Panc1 (cell line): ENCODE measurements at regions not wholly inside any gene's neighbourhood (a gene's known extent, or its start where the extent isn't known, plus 50 kb on each side); places are given as distances from the start of the nearest gene placed in this dataset.

Source experiments
- ATAC-seq: fragments of 200-7000 bp; cut with Tn5 transposase; 2 replicates; pipeline ENCODE4 v1.9.1; 2020; ENCODE audit warnings: mild to moderate bottlenecking, moderate library complexity
- BruUV-seq: library from RNA; stranded (reverse); fragments of 400-500 nt; replicated peaks from 2 replicates; lab custom pipeline; 2021; lab: Mats Ljungman, UMichigan
- CTCF ChIA-PET: fragments of 300-600 bp; sonication (Branson Sonifier 250); formaldehyde crosslinking; loops from one replicate; lab custom pipeline; 2022; ENCODE audit warnings: antibody characterized with exemption; lab: Charles Lee
- POLR2A ChIA-PET: fragments of 300-600 bp; sonication (Branson Sonifier 250); formaldehyde crosslinking; loops from one replicate; lab custom pipeline; 2022; ENCODE audit warnings: antibody characterized with exemption; lab: Charles Lee
- DNase-seq: peaks from one replicate; pipeline ENCODE4 v3.0.0-alpha.2; 2010; ENCODE audit warnings: low read depth, low spot score
- H3K27ac ChIP-seq: 2 replicates; pipeline ENCODE4 v1.5.1; 2011; ENCODE audit warnings: mild to moderate bottlenecking, low read length, inconsistent platforms
- H3K27me3 ChIP-seq: fragments of 200-500 bp; sonication (Bioruptor generic); 2 replicates; pipeline ENCODE4 v1.6.0; 2014; ENCODE audit warnings: low read length, inconsistent platforms; ENCODE audit not compliant: control insufficient read depth, insufficient read depth
- H3K36me3 ChIP-seq: fragments of 200-500 bp; sonication (Bioruptor generic); 2 replicates; pipeline ENCODE4 v1.5.1; 2014; ENCODE audit warnings: inconsistent platforms, mild to moderate bottlenecking, low read length, moderate library complexity; ENCODE audit not compliant: control insufficient read depth, insufficient read depth
- H3K4me1 ChIP-seq: 2 replicates; pipeline ENCODE4 v1.5.1; 2011; ENCODE audit warnings: inconsistent platforms, mild to moderate bottlenecking, low read length, moderate library complexity; ENCODE audit not compliant: control insufficient read depth, insufficient read depth
- H3K4me3 ChIP-seq, 2 experiments: 2 replicates each; pipeline ENCODE4 v1.5.1; 2011 to 2012; ENCODE audit warnings: low read depth in 2 of 2, low read length in 2 of 2, mild to moderate bottlenecking in 2 of 2, inconsistent platforms in 1 of 2, moderate library complexity in 1 of 2
- H3K9me3 ChIP-seq: fragments of 200-500 bp; sonication (Bioruptor generic); 2 replicates; pipeline ENCODE4 v1.5.1; 2014; ENCODE audit warnings: low read depth, mild to moderate bottlenecking, inconsistent platforms, low read length, moderate library complexity; ENCODE audit not compliant: control insufficient read depth, insufficient read depth
- POLR2AphosphoS5 ChIP-seq: IDR thresholded peaks from 2 replicates; pipeline ENCODE4 v1.6.1; 2012; ENCODE audit warnings: mild to moderate bottlenecking, low read depth, low read length, moderate library complexity
- SIN3A ChIP-seq: IDR thresholded peaks from 2 replicates; pipeline ENCODE4 v1.6.1; 2012; ENCODE audit warnings: low read depth, mild to moderate bottlenecking, low read length, moderate library complexity, borderline replicate concordance; ENCODE audit not compliant: insufficient read depth
- TCF7L2 ChIP-seq: IDR thresholded peaks from 2 replicates; pipeline ENCODE4 v1.6.1; 2011; ENCODE audit warnings: mild to moderate bottlenecking, low read depth, low read length, inconsistent platforms
- in situ Hi-C: cut with HindIII; loops from 2 replicates; pipeline ENCODE4 v1.10.0; 2016; ENCODE audit warnings: low sequenced_read_pairs, low pct_unique_long_range_greater_than_20kb
- intact Hi-C: fragments of 100-400 bp; cut with micrococcal nuclease; formaldehyde crosslinking; loops from one replicate; pipeline ENCODE4 v1.10.0; 2022; ENCODE audit not compliant: unreplicated experiment
- TF ChIP-seq, protein P1 (sequence below), 2 experiments: IDR thresholded peaks; 2 replicates each; pipeline ENCODE4 v1.6.1; 2011 to 2012; ENCODE audit warnings: low read depth in 2 of 2, control low read depth in 1 of 2, low read length in 1 of 2, mild to moderate bottlenecking in 1 of 2, moderate library complexity in 1 of 2; ENCODE audit not compliant: insufficient read depth in 1 of 2
- TF ChIP-seq, protein P2 (sequence below): fragments of 450-650 bp; IDR thresholded peaks from 2 replicates; pipeline ENCODE4 v1.5.1; 2017; ENCODE audit warnings: mild to moderate bottlenecking

DNA sequence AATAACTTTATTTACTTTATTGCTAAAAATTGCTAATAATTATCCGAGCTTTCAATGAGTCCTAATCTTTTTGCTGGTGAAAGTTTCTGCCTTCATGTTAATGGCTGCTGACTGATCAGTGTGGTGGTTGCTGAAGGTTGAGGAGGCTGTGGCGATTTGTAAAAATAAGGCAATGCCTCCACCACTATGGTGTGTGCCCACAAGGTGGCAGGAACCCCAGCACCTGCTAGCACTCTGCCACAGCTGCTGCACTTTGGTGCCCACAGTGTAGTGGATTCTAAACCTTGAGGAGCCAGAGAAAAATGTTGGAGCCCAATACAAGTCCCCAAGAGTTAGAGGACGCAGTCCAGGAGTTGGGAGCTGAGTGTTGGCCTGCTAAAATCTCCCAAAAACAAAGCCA lies 1237.1 kb downstream of the PCDH19 start:
- no TSS peak for BruUV-seq
- no peaks in the 10 kb centered on the region for H3K27me3 ChIP-seq
- H3K9me3 ChIP-seq: no peaks in the 10 kb centered on the region
- H3K36me3 ChIP-seq: no peaks in the 10 kb centered on the region
- no peak overlapping the region for H3K27ac ChIP-seq
- no peaks in the 10 kb centered on the region for H3K4me1 ChIP-seq
- ChIA-PET CTCF (no interaction called here), POLR2A (interaction anchor here (0.6 kb wide), 1 partner anchor 49 kb away, joined by 3 read pairs; no protein-coding TSS in a partner anchor)
- intact Hi-C loops (no loop called here), in situ Hi-C loops (no loop called here)
- H3K4me3 ChIP-seq: no peak overlapping the region
- TF ChIP-seq SIN3A: no peak
- TF ChIP-seq, protein P1, sequence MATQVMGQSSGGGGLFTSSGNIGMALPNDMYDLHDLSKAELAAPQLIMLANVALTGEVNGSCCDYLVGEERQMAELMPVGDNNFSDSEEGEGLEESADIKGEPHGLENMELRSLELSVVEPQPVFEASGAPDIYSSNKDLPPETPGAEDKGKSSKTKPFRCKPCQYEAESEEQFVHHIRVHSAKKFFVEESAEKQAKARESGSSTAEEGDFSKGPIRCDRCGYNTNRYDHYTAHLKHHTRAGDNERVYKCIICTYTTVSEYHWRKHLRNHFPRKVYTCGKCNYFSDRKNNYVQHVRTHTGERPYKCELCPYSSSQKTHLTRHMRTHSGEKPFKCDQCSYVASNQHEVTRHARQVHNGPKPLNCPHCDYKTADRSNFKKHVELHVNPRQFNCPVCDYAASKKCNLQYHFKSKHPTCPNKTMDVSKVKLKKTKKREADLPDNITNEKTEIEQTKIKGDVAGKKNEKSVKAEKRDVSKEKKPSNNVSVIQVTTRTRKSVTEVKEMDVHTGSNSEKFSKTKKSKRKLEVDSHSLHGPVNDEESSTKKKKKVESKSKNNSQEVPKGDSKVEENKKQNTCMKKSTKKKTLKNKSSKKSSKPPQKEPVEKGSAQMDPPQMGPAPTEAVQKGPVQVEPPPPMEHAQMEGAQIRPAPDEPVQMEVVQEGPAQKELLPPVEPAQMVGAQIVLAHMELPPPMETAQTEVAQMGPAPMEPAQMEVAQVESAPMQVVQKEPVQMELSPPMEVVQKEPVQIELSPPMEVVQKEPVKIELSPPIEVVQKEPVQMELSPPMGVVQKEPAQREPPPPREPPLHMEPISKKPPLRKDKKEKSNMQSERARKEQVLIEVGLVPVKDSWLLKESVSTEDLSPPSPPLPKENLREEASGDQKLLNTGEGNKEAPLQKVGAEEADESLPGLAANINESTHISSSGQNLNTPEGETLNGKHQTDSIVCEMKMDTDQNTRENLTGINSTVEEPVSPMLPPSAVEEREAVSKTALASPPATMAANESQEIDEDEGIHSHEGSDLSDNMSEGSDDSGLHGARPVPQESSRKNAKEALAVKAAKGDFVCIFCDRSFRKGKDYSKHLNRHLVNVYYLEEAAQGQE (IDR thresholded peaks at IDR 0.05; ENCODE audit: insufficient read depth in 1 of 2, low read depth in 2 of 2, low read length in 1 of 2): no peak
- TF ChIP-seq, protein P2, sequence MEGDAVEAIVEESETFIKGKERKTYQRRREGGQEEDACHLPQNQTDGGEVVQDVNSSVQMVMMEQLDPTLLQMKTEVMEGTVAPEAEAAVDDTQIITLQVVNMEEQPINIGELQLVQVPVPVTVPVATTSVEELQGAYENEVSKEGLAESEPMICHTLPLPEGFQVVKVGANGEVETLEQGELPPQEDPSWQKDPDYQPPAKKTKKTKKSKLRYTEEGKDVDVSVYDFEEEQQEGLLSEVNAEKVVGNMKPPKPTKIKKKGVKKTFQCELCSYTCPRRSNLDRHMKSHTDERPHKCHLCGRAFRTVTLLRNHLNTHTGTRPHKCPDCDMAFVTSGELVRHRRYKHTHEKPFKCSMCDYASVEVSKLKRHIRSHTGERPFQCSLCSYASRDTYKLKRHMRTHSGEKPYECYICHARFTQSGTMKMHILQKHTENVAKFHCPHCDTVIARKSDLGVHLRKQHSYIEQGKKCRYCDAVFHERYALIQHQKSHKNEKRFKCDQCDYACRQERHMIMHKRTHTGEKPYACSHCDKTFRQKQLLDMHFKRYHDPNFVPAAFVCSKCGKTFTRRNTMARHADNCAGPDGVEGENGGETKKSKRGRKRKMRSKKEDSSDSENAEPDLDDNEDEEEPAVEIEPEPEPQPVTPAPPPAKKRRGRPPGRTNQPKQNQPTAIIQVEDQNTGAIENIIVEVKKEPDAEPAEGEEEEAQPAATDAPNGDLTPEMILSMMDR: no peak
- no peak for TF ChIP-seq TCF7L2
- no peak for TF ChIP-seq POLR2AphosphoS5
- no peak for DNase-seq
- no peak for ATAC-seq

DNA sequence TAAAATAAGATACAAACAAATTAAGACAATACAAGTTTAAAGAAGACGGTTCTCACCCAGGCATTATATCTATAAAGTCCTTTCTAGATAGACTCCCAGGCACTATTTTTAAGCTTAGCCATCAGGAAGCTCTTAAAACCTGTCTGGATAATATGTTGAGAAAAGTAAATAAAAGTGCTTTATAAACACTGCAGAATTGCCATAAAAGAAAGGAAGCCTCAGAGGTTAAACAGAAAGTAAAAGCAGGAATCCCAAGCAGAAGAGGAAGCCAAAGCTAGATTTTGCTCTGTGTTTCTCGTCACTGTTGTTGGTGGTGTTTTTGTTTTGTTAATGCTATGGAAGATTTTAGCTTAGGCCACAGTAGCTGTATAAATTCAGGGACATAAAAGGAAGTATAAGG lies 1267.3 kb downstream of the PCDH19 start:
- H3K9me3 ChIP-seq: no peaks in the 10 kb centered on the region
- POLR2A ChIA-PET: no interaction called here
- DNase-seq (no peak), ATAC-seq (no peak)
- no peaks in the 10 kb centered on the region for H3K4me1 ChIP-seq
- in situ Hi-C loops (no loop called here), intact Hi-C loops (no loop called here)
- H3K36me3 ChIP-seq: no peaks in the 10 kb centered on the region
- no peak overlapping the region for H3K27ac ChIP-seq
- CTCF ChIA-PET: no interaction called here
- BruUV-seq: no TSS peak
- TF ChIP-seq, protein P2: no peak
- TF ChIP-seq SIN3A (no peak), TCF7L2 (no peak), POLR2AphosphoS5 (no peak)
- TF ChIP-seq, protein P1 (IDR thresholded peaks at IDR 0.05; ENCODE audit: insufficient read depth in 1 of 2, low read depth in 2 of 2, low read length in 1 of 2): no peak
- no peaks in the 10 kb centered on the region for H3K27me3 ChIP-seq
- H3K4me3 ChIP-seq: no peak overlapping the region
